Vagina (tissue), 2 donors: ENCODE measurements at regions not wholly inside any gene's neighbourhood (a gene's known extent, or its start where the extent isn't known, plus 50 kb on each side); places are given as distances from the start of the nearest gene placed in this dataset.

ENCODE experiments used
- CTCF ChIP-seq, 3 experiments: fragments of 450-650 bp in 2 of 3; fragments of 200-600 bp in 1 of 3; sonication (generic) in 1 of 3; IDR thresholded peaks; one replicate each; pipeline ENCODE4 v1.5.1; 2017 to 2019; ENCODE audit warnings: antibody characterized with exemption in 3 of 3, mild to moderate bottlenecking in 2 of 3, moderate library complexity in 2 of 3
- POLR2A ChIP-seq, 2 donors: fragments of 450-650 bp; IDR thresholded peaks; one replicate each; pipeline ENCODE4 v1.6.1; 2017; ENCODE audit warnings: antibody characterized with exemption in 2 of 2, mild to moderate bottlenecking in 2 of 2, moderate library complexity in 2 of 2

GRCh38 chr5:125274211-125274610, 527.8 kb upstream of the ZNF608 start:
- TF ChIP-seq POLR2A (IDR thresholded peaks at IDR 0.05) (no peak), CTCF (IDR thresholded peaks at IDR 0.05) (no peak)
